ENCODE measurements at regions not wholly inside any gene's neighbourhood (a gene's known extent, or its start where the extent isn't known, plus 50 kb on each side); places are given as distances from the start of the nearest gene placed in this dataset.

DNA sequence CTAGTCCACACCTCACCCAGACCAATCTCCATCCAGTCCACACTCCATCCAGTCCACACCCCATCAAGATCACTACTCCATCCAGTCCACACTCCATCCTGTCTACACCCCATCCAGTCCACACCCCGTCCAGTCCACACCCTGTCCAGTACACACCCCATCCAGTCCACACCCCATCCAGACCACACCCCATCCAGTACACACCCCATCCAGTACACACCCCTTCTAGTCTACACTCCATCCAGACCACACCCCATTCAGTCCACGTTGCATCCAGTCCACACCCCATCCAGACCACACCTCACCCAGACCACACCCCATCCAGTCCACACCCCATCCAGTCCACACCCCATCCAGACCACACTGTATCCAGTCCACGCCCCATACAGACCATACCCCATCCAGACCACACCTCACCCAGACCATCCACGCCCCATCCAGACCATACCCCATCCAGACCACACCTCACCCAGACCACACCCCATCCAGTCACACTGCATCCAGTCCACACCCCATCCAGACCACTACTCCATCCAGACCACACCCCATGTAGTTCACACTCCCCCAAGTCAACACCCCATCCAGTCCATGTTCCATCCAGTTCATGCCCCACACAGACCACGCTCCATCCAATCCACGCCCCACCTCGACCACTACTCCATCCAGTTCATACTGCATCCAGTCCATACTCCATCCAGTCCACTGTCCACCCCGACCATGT lies 116.6 kb upstream of the RTL1 start:
- peaks cover 3% of the 10 kb centered on the region for H3F3A ChIP-seq (replicated peaks; ENCODE audit: insufficient read depth)
- no peak overlapping the region for H3K9ac ChIP-seq
- no peak overlapping the region for H3K4me2 ChIP-seq
- no peaks in the 10 kb centered on the region for H3K9me3 ChIP-seq
- H2AFZ ChIP-seq (ENCODE audit: low read depth), result no peak overlapping the region
- H3K27me3 ChIP-seq (ENCODE audit: insufficient read depth), result no peaks in the 10 kb centered on the region
- no peaks in the 10 kb centered on the region for H3K9me2 ChIP-seq
- ChIA-PET POLR2A (no interaction called here), CTCF (no interaction called here)
- H3K79me2 ChIP-seq (ENCODE audit: insufficient read depth), result no peaks in the 10 kb centered on the region
- no peak for DNase-seq
- no peak overlapping the region for H3K4me3 ChIP-seq (ENCODE audit: low read depth in 2 of 2, low read length in 1 of 2)
- TF ChIP-seq FOXM1 (IDR thresholded peaks at IDR 0.05; ENCODE audit: low read depth), result no peak
- no peak for TF ChIP-seq EZH2phosphoT487 (IDR thresholded peaks at IDR 0.05; ENCODE audit: borderline replicate concordance, low read depth)
- TF ChIP-seq SMC3 (IDR thresholded peaks at IDR 0.05; ENCODE audit: low read depth, low read length), result no peak
- no peak for TF ChIP-seq JUND (IDR thresholded peaks at IDR 0.05)
- TF ChIP-seq, protein P1, sequence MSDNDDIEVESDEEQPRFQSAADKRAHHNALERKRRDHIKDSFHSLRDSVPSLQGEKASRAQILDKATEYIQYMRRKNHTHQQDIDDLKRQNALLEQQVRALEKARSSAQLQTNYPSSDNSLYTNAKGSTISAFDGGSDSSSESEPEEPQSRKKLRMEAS (IDR thresholded peaks at IDR 0.05; ENCODE audit: low read depth), result no peak
- no peak for TF ChIP-seq USF1 (IDR thresholded peaks at IDR 0.05; ENCODE audit: borderline replicate concordance, low read depth)
- no peak for TF ChIP-seq MXI1 (IDR thresholded peaks at IDR 0.05; ENCODE audit: low read depth, low read length)
- TF ChIP-seq SIN3A (IDR thresholded peaks at IDR 0.05; ENCODE audit: borderline replicate concordance, low read depth, low read length), result no peak
- no peak for TF ChIP-seq RAD21 (IDR thresholded peaks at IDR 0.05; ENCODE audit: low read length)
- TF ChIP-seq RFX5 (IDR thresholded peaks at IDR 0.05; ENCODE audit: low read length), result no peak
- no peak for TF ChIP-seq GABPA (IDR thresholded peaks at IDR 0.05; ENCODE audit: low read depth)
- no peak for TF ChIP-seq NFIC (IDR thresholded peaks at IDR 0.05; ENCODE audit: borderline replicate concordance)
- no peak for TF ChIP-seq FOXJ3 (CRISPR knock-in tag; IDR thresholded peaks at IDR 0.05)
- TF ChIP-seq NRF1 (IDR thresholded peaks at IDR 0.05; ENCODE audit: low read depth, low read length), result no peak
- no peak for TF ChIP-seq TCF12 (IDR thresholded peaks at IDR 0.05)
- TF ChIP-seq, protein P2, sequence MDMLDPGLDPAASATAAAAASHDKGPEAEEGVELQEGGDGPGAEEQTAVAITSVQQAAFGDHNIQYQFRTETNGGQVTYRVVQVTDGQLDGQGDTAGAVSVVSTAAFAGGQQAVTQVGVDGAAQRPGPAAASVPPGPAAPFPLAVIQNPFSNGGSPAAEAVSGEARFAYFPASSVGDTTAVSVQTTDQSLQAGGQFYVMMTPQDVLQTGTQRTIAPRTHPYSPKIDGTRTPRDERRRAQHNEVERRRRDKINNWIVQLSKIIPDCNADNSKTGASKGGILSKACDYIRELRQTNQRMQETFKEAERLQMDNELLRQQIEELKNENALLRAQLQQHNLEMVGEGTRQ (IDR thresholded peaks at IDR 0.05; ENCODE audit: borderline replicate concordance, low read depth, low read length), result no peak
- TF ChIP-seq ZBTB33 (IDR thresholded peaks at IDR 0.05; ENCODE audit: borderline replicate concordance, low read depth), result no peak
- no peak for TF ChIP-seq TEAD4 (IDR thresholded peaks at IDR 0.05; ENCODE audit: borderline replicate concordance, insufficient read depth)
- H3K36me3 ChIP-seq (replicated peaks in 1 of 2; ENCODE audit: control insufficient read depth in 1 of 2, insufficient read depth in 2 of 2, low read length in 1 of 2), result no peaks in the 10 kb centered on the region
- 46% methylated on average over 8 of the region's 8 CpGs for WGBS (ENCODE audit: low lambda C conversion rate)
- H3K27ac ChIP-seq (ENCODE audit: low read depth in 2 of 2, low read length in 1 of 2), result no peak overlapping the region
- H4K20me1 ChIP-seq (ENCODE audit: insufficient read depth), result no peaks in the 10 kb centered on the region
- no peaks in the 10 kb centered on the region for H3K4me1 ChIP-seq (ENCODE audit: control insufficient read depth in 1 of 2, insufficient read depth in 2 of 2, low read depth in 1 of 2, low read length in 1 of 2)

All from SK-N-SH (cell line).